ENCODE measurements at regions not wholly inside any gene's neighbourhood (a gene's known extent, or its start where the extent isn't known, plus 50 kb on each side); places are given as distances from the start of the nearest gene placed in this dataset.

DNA sequence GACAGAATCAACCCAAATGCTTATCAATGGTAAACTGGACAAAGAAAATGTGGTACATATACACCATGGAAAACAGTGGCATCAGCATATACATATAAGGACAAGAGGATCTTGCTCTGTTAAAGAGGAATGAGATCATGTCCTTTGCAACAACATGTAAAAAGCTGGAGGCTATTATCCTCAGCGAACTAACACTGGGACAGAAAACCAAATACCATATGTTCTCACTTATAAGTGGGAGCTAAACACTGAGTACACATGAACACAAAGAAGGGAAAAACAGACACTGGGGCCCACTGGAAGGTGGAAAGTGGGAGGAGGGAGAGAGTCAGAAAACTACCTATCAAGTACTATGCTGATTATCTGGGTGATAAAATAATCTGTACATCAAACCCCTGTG is 447.3 kb upstream of the MAF start:
- TF ChIP-seq, protein P1, sequence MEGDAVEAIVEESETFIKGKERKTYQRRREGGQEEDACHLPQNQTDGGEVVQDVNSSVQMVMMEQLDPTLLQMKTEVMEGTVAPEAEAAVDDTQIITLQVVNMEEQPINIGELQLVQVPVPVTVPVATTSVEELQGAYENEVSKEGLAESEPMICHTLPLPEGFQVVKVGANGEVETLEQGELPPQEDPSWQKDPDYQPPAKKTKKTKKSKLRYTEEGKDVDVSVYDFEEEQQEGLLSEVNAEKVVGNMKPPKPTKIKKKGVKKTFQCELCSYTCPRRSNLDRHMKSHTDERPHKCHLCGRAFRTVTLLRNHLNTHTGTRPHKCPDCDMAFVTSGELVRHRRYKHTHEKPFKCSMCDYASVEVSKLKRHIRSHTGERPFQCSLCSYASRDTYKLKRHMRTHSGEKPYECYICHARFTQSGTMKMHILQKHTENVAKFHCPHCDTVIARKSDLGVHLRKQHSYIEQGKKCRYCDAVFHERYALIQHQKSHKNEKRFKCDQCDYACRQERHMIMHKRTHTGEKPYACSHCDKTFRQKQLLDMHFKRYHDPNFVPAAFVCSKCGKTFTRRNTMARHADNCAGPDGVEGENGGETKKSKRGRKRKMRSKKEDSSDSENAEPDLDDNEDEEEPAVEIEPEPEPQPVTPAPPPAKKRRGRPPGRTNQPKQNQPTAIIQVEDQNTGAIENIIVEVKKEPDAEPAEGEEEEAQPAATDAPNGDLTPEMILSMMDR (conservative IDR thresholded peaks at IDR 0.05 in 1 of 2, IDR thresholded peaks at IDR 0.05 in 1 of 2; ENCODE audit: extremely low read depth in 1 of 2, insufficient read depth in 1 of 2, low read depth in 1 of 2, low read length in 2 of 2), result no peak
- TF ChIP-seq EZH2 (IDR thresholded peaks at IDR 0.05; ENCODE audit: borderline replicate concordance, low read length), result no peak
